GM21447 (cell line): ENCODE measurements at regions not wholly inside any gene's neighbourhood (a gene's known extent, or its start where the extent isn't known, plus 50 kb on each side); places are given as distances from the start of the nearest gene placed in this dataset.

ENCODE experiments used
- ATAC-seq: cut with Tn5 transposase; IDR thresholded peaks from one replicate; pipeline ENCODE4 v1.9.1; 2021; ENCODE audit not compliant: unreplicated experiment

DNA sequence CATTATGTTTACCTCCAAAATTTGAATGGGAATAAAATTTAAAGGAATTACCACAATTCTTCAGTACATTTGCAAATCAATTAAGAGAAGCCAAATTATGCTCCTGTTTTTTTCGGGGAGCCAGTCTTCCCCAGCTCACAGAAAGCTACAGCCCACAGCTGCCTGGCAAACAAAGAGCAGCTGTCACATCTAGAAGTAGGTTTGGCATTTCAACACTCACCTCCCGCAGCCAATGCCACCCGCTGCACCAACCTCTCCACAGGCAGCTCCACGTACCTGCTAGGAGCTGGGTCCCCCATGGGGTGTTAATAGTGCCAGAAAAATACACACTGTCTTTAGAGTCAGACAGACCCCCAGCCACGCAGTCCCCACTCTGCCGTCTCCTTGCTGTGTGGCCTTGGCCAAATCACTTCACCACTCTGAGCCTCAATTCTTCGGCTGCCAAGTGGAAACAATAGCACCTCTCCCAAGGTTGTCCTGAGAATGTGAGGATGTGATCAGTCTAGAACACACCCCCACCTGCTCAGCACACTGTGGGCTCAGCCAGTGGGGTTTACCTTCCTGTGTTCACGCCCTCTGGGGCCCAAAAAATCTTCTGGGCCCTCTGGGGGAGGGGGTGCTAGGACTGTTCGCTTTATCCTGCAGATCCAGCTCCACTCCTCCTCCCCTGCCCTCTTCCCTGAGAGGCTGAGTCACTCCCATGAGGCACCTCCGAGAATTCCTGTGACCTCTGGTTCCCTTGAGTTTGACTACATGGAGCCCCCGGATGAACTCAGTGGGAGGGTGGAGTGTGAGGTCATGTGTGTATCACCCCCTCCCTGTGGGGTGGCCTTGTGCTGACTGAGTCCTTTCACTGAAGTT, 204.3 kb upstream of the GRIK3 start:
- ATAC-seq, result no peak

GRCh38 chr1:37239225-37239740, 205.0 kb upstream of the GRIK3 start:
- ATAC-seq, result no peak

DNA sequence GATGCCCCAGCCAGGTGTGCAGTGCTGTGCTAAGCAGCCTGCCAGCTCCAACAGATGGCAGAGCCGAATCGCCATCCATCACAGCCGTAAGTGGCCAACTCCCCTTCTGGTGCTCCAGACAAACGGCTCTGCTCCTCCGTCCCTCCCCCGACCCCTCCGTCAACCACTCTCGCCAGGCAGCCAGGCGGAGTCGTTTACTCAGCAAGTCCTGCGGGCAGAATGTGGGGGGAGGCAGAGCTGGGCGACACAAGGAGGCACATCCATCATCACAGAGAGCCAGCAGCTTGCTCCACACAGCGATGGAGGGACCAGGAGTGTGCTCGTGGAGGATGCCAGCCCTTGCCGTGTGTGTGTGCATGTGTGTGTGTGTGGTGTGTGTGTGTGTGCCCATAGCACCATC, 206.6 kb upstream of the GRIK3 start:
- no peak for ATAC-seq

- no peak for ATAC-seq
Observed at GRCh38 chr1:37242501-37242900, 208.2 kb upstream of the GRIK3 start.

GRCh38 chr1:37243368-37244082, 209.2 kb upstream of the GRIK3 start:
- no peak for ATAC-seq

- no peak for ATAC-seq
Observed at GRCh38 chr1:37244083-37244480, 209.8 kb upstream of the GRIK3 start.

DNA sequence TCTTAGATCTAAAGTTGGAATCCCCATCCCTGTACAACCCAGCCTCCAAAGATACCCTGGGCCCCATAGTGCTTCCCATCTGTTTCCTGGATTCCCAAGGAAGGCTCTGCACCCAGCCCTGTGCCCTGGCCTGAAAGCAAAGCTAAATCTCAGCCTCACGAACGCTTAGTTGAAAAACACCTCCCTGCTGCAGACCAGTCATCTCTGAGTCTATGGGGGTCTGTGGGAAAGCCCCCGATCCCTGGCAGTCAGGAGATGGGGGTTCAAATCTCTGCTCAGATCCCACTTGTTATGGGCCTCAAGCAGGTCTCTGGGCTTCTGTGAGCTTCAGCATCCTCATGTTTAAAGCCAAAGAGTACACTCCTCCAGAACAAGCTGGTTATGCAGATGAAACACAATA, 210.5 kb upstream of the GRIK3 start:
- no peak for ATAC-seq

DNA sequence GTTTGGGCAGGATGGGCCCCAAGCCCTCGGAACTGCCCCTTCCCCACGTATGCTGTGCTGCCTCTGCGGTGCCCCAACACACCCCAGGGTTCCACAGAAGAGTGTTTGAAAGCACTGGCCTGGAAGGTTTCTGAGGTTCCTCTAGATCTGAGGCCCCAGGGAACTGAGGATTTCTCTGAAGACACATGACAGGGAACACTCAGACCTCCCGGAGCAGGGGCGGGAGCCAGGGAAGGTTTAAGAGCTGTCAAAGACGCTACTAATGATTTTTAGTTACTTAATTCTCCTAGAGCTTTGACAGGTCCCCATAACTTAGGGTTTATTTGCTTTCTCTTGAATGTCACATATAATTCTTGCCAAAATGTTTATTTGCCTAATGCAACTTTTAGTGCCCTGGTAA, 212.3 kb upstream of the GRIK3 start:
- ATAC-seq, result no peak

- no peak for ATAC-seq
Observed at GRCh38 chr1:37250371-37250770, 216.1 kb upstream of the GRIK3 start.

- no peak for ATAC-seq
Observed at GRCh38 chr1:37255136-37255795, 219.1 kb upstream of the ZC3H12A start.

DNA sequence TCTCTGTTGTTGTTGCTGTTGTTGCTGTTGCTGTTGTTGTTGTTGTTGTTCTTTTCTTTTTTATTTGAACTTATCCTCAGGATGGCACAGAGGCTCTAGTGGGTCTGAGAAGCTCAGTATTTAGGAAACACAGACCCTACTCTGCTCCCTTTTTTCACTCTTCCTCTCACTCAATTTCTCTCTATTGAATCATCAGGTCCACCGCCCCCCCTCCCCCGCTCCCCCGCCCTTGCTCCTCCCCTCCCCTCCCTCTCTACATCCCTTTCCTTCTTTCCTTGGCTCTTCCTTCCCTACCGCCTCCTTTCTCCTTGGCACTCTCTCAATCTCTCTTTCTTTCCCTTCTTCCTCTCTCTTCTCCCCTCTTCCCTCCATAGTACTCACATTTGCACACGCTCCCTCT, 218.5 kb upstream of the ZC3H12A start:
- ATAC-seq, result no peak

DNA sequence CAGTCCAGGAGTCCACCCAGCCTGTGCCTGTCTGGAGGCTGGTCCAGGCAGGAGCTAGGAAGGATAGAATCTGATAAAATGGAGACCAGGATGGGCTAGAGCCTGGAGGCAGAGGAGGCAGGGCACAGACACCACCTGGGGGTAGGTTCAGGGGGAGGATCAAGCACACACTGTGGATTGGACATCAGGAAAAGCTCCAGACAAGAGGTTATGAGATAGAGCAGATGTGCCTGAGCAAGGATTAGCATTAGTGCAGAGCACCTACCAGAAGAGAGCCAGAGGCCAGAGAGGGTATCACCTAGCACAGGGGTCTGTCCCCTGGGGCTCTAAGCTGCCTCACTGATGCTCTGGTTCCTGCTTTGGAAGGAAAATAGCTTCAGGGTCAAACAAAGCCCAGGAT, 216.7 kb upstream of the ZC3H12A start:
- ATAC-seq, result no peak

- ATAC-seq, result no peak
Observed at GRCh38 chr1:37258068-37258467, 216.3 kb upstream of the ZC3H12A start.

DNA sequence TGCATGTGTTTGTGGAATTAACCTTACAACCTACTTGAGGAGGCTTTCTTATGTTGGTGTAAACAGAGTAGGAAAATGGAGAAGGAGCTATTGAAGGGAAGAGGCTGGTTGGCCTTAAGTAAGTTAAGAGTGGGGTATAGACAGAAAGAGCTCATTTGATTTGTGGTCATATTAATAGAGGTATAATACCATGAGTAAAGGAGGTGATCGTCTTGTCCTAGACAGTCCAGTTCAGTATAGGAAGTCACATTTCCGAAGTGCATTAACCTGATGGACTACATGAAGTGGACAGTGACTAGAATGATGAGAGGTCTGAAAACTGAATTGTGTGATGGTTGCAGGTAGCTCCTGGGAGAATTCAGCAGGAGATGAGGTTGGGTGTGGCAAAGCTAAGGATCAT, 215.4 kb upstream of the ZC3H12A start:
- ATAC-seq, result no peak

- no peak for ATAC-seq
Observed at GRCh38 chr1:37261129-37261528, 213.3 kb upstream of the ZC3H12A start.

GRCh38 chr1:37262439-37263170, 211.8 kb upstream of the ZC3H12A start:
- ATAC-seq, result no peak

- no peak for ATAC-seq
Observed at GRCh38 chr1:37265156-37265555, 209.2 kb upstream of the ZC3H12A start.

DNA sequence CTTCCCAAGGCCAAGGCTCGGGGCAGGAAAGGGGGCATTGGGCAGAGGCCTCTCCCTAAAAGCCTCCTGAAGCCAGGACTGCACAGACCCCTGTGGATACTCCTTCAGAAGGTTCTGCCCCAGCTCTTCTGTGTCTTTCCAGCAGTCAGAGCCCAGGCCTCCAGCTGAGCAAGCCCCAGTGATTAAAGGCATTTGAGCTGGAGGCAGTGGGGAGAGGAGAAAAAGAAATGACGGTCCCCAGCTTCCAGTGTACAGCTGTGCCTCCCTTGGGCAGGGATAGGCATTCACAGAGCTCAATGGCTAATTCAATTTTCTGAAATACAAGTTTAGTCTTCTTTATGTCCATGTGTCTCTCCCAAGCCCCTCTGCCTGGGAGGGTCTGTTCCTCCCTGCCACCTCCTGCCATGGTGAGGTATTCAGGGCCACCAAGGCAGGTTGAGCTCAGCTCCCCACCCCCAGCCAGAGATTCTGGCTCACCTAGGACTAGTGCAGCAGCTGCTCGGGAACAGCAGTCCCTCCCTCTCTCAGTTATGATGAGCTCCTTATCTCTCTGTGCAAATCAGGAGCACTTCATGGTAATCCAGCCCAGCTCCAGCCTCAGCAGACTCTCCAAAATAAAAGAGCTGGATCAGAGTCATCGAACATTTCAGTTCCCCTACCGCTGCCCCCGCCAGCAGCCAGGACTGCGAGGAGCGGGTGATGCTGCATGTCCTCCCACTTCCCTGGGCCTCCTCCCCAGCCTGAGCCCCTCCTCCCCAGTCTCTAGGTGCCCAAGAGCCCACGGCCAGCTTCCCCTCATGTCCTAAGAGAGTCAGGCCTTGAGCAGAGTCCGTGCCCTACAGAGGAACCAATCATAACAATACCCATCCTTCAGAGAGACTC, 208.4 kb upstream of the ZC3H12A start:
- no peak for ATAC-seq

GRCh38 chr1:37267111-37267835, 207.1 kb upstream of the ZC3H12A start:
- no peak for ATAC-seq
